HG03139 (cell line): ENCODE measurements at regions not wholly inside any gene's neighbourhood (a gene's known extent, or its start where the extent isn't known, plus 50 kb on each side); places are given as distances from the start of the nearest gene placed in this dataset.

ENCODE experiments used
- ATAC-seq: cut with Tn5 transposase; IDR thresholded peaks from one replicate; pipeline ENCODE4 v1.9.1; 2021; ENCODE audit not compliant: unreplicated experiment

- ATAC-seq = no peak
Measured at GRCh38 chr2:5368263-5368662, 323.9 kb upstream of the SOX11 start.

GRCh38 chr2:5369510-5369909 is 322.7 kb upstream of the SOX11 start:
- no peak for ATAC-seq

- no peak for ATAC-seq
Measured at GRCh38 chr2:5370158-5370557, 322.0 kb upstream of the SOX11 start.

- ATAC-seq = no peak
Measured at GRCh38 chr2:5372141-5372540, 320.0 kb upstream of the SOX11 start.

GRCh38 chr2:5373200-5373599 is 319.0 kb upstream of the SOX11 start:
- ATAC-seq = no peak

- ATAC-seq = no peak
Measured at GRCh38 chr2:5374762-5375161, 317.4 kb upstream of the SOX11 start.

- ATAC-seq = no peak
Measured at GRCh38 chr2:5377323-5377722, 314.9 kb upstream of the SOX11 start.

GRCh38 chr2:5379811-5380210 is 312.4 kb upstream of the SOX11 start:
- no peak for ATAC-seq

GRCh38 chr2:5385596-5385995 is 306.6 kb upstream of the SOX11 start:
- ATAC-seq = no peak

- ATAC-seq = no peak
Measured at GRCh38 chr2:5387406-5387805, 304.8 kb upstream of the SOX11 start.

- ATAC-seq = no peak
Measured at GRCh38 chr2:5389740-5390139, 302.4 kb upstream of the SOX11 start.

GRCh38 chr2:5391362-5391761 is 300.8 kb upstream of the SOX11 start:
- no peak for ATAC-seq

GRCh38 chr2:5392658-5393057 is 299.5 kb upstream of the SOX11 start:
- ATAC-seq = no peak

- ATAC-seq = no peak
Measured at GRCh38 chr2:5393474-5393873, 298.7 kb upstream of the SOX11 start.

- ATAC-seq = no peak
Measured at GRCh38 chr2:5394223-5394622, 298.0 kb upstream of the SOX11 start.

GRCh38 chr2:5401115-5401657 is 291.0 kb upstream of the SOX11 start:
- no peak for ATAC-seq

- ATAC-seq = no peak
Measured at GRCh38 chr2:5403392-5403791, 288.8 kb upstream of the SOX11 start.

GRCh38 chr2:5409898-5410381 is 282.2 kb upstream of the SOX11 start:
- ATAC-seq = no peak

GRCh38 chr2:5410991-5411700 is 281.0 kb upstream of the SOX11 start:
- no peak for ATAC-seq

GRCh38 chr2:5412001-5412400 is 280.2 kb upstream of the SOX11 start:
- no peak for ATAC-seq

- ATAC-seq = no peak
Measured at GRCh38 chr2:5433855-5434254, 258.3 kb upstream of the SOX11 start.

- ATAC-seq = no peak
Measured at GRCh38 chr2:5437375-5437774, 254.8 kb upstream of the SOX11 start.

- ATAC-seq = no peak
Measured at GRCh38 chr2:5440174-5440573, 252.0 kb upstream of the SOX11 start.
